H1 (cell line): ENCODE measurements at regions not wholly inside any gene's neighbourhood (a gene's known extent, or its start where the extent isn't known, plus 50 kb on each side); places are given as distances from the start of the nearest gene placed in this dataset.

Source experiments
- CTCF ChIA-PET: fragments of 300-600 bp; sonication (Branson Sonifier 250); formaldehyde crosslinking; loops from one replicate; lab custom pipeline; 2021; ENCODE audit not compliant: partially characterized antibody; lab: Charles Lee
- POLR2A ChIA-PET: fragments of 300-600 bp; sonication (Branson Sonifier 250); formaldehyde crosslinking; loops from one replicate; lab custom pipeline; 2021; ENCODE audit warnings: inconsistent platforms; ENCODE audit not compliant: partially characterized antibody; lab: Charles Lee
- DNase-seq, 2 experiments: peaks; one replicate each; pipeline versions ENCODE4 v3.0.0 to v3.0.0-alpha.2; 2010 to 2022; ENCODE audit warnings: low spot score in 2 of 2, low read depth in 1 of 2, mixed read lengths in 1 of 2
- FAIRE-seq: peaks from 2 replicates; lab custom pipeline; 2011; peaks lifted over from hg19 to GRCh38; lab: Jason Lieb, UNC
- H2AFZ ChIP-seq: 2 replicates; pipeline ENCODE4 v1.8.1; 2012; ENCODE audit warnings: low read length, inconsistent platforms
- H2AK5ac ChIP-seq: 2 replicates; pipeline ENCODE4 v1.6.1; 2013; ENCODE audit warnings: low read depth, low read length
- H2BK120ac ChIP-seq: replicated peaks from 2 replicates; pipeline ENCODE3; 2013; ENCODE audit warnings: low read depth, low read length, inconsistent platforms
- H2BK12ac ChIP-seq: 2 replicates; pipeline ENCODE4 v1.6.1; 2013; ENCODE audit warnings: low read depth, low read length
- H2BK15ac ChIP-seq: 2 replicates; pipeline ENCODE4 v1.6.1; 2013; ENCODE audit warnings: low read length
- H2BK20ac ChIP-seq: 2 replicates; pipeline ENCODE4 v1.6.1; 2013; ENCODE audit warnings: low read length
- H2BK5ac ChIP-seq: 2 replicates; pipeline ENCODE4 v1.6.1; 2013; ENCODE audit warnings: low read depth, low read length
- H3K14ac ChIP-seq: 2 replicates; pipeline ENCODE4 v1.6.1; 2013; ENCODE audit warnings: inconsistent platforms; ENCODE audit not compliant: insufficient read length
- H3K18ac ChIP-seq: 2 replicates; pipeline ENCODE4 v1.6.1; 2013; ENCODE audit warnings: low read length; ENCODE audit errors: extremely low read depth
- H3K23ac ChIP-seq: 2 replicates; pipeline ENCODE4 v1.6.1; 2013; ENCODE audit warnings: inconsistent platforms; ENCODE audit not compliant: insufficient read length
- H3K23me2 ChIP-seq: 2 replicates; pipeline ENCODE4 v1.6.1; 2013; ENCODE audit warnings: low read depth, low read length
- H3K27ac ChIP-seq: 2 replicates; pipeline ENCODE4 v1.6.1; 2011; ENCODE audit warnings: low read depth, low read length, inconsistent platforms
- H3K27me3 ChIP-seq, 4 experiments: replicated peaks in 1 of 4; 1 replicate in 1 of 4; 2 replicates in 3 of 4; pipeline versions ENCODE4 v1.6.1 to v1.8.1; 2011 to 2013; ENCODE audit warnings: low read length in 3 of 4, mild to moderate bottlenecking in 3 of 4, inconsistent platforms in 2 of 4, mixed read lengths in 2 of 4, moderate library complexity in 1 of 4; ENCODE audit not compliant: control insufficient read depth in 3 of 4, insufficient read depth in 3 of 4; ENCODE audit errors: extremely low read depth in 1 of 4
- H3K36me3 ChIP-seq, 4 experiments: 2 replicates each; pipeline versions ENCODE4 v1.6.1 to v1.8.1; 2011 to 2013; ENCODE audit warnings: mild to moderate bottlenecking in 4 of 4, low read length in 3 of 4, moderate library complexity in 2 of 4, control low read depth in 1 of 4, inconsistent platforms in 1 of 4; ENCODE audit not compliant: insufficient read depth in 4 of 4, control insufficient read depth in 2 of 4
- H3K4ac ChIP-seq: replicated peaks from 2 replicates; pipeline ENCODE3; 2013; ENCODE audit warnings: low read length, low read depth, mixed read lengths, inconsistent platforms; ENCODE audit not compliant: insufficient read length
- H3K4me1 ChIP-seq, 4 experiments: replicated peaks in 1 of 4; 1 replicate in 1 of 4; 2 replicates in 3 of 4; pipeline versions ENCODE4 v1.6.1 to v1.8.1; 2011 to 2013; ENCODE audit warnings: low read length in 3 of 4, inconsistent platforms in 2 of 4, mixed read lengths in 1 of 4; ENCODE audit not compliant: insufficient read depth in 4 of 4, control insufficient read depth in 3 of 4
- H3K4me2 ChIP-seq, 2 experiments: 2 replicates each; pipeline versions ENCODE4 v1.6.1 to v1.8.1; 2011 to 2013; ENCODE audit warnings: low read depth in 2 of 2, low read length in 2 of 2, control low read depth in 1 of 2, inconsistent platforms in 1 of 2, mild to moderate bottlenecking in 1 of 2; ENCODE audit not compliant: insufficient read depth in 1 of 2
- H3K4me3 ChIP-seq, 4 experiments: fragments of 200-600, 300-600 bp in 1 of 4; sonication (generic), shearing (Covaris generic), sonication (Bioruptor Twin) in 1 of 4; 2 replicates each; pipeline versions ENCODE4 v1.5.1 to v1.8.1; 2011 to 2016; ENCODE audit warnings: low read length in 4 of 4, low read depth in 3 of 4, control low read depth in 2 of 4, inconsistent platforms in 2 of 4, mild to moderate bottlenecking in 2 of 4, mixed read lengths in 1 of 4, moderate library complexity in 1 of 4; ENCODE audit not compliant: insufficient read depth in 2 of 4; ENCODE audit errors: extremely low read depth in 1 of 4
- H3K56ac ChIP-seq: replicated peaks from 2 replicates; pipeline ENCODE3; 2013; ENCODE audit warnings: low read depth, mild to moderate bottlenecking, mixed read lengths, low read length, inconsistent platforms; ENCODE audit not compliant: insufficient read length
- H3K79me1 ChIP-seq: 2 replicates; pipeline ENCODE4 v1.6.1; 2013; ENCODE audit warnings: low read depth, low read length, control low read depth
- H3K79me2 ChIP-seq, 2 experiments: 2 replicates each; pipeline versions ENCODE4 v1.6.1 to v1.8.1; 2012 to 2013; ENCODE audit warnings: low read length in 2 of 2, mild to moderate bottlenecking in 2 of 2, inconsistent platforms in 1 of 2; ENCODE audit not compliant: insufficient read depth in 2 of 2, control insufficient read depth in 1 of 2
- H3K9ac ChIP-seq, 4 experiments: replicated peaks in 1 of 4; 1 replicate in 1 of 4; 2 replicates in 3 of 4; pipeline versions ENCODE4 v1.6.1 to v1.8.1; 2011 to 2013; ENCODE audit warnings: low read depth in 3 of 4, low read length in 3 of 4, control low read depth in 2 of 4, mild to moderate bottlenecking in 2 of 4, moderate library complexity in 2 of 4, inconsistent platforms in 1 of 4; ENCODE audit errors: extremely low read depth in 1 of 4
- H3K9me3 ChIP-seq, 2 experiments: 2 replicates each; pipeline versions ENCODE4 v1.6.1 to v1.8.1; 2012 to 2013; ENCODE audit warnings: mild to moderate bottlenecking in 2 of 2, moderate library complexity in 2 of 2, control low read depth in 1 of 2, inconsistent platforms in 1 of 2, low read depth in 1 of 2, low read length in 1 of 2, mixed read lengths in 1 of 2; ENCODE audit not compliant: insufficient read depth in 2 of 2
- H4K20me1 ChIP-seq, 2 experiments: replicated peaks in 1 of 2; 2 replicates each; pipeline versions ENCODE3 to v1.8.1; 2011 to 2013; ENCODE audit warnings: inconsistent platforms in 2 of 2, low read length in 2 of 2, mild to moderate bottlenecking in 1 of 2; ENCODE audit not compliant: insufficient read depth in 2 of 2, control insufficient read depth in 1 of 2
- H4K5ac ChIP-seq: 2 replicates; pipeline ENCODE4 v1.6.1; 2013; ENCODE audit warnings: low read length, low read depth, mixed read lengths, inconsistent platforms; ENCODE audit not compliant: insufficient read length
- H4K8ac ChIP-seq: 2 replicates; pipeline ENCODE4 v1.8.0; 2013; ENCODE audit warnings: mild to moderate bottlenecking, moderate library complexity, low read length, inconsistent platforms; ENCODE audit not compliant: insufficient read depth; ENCODE audit errors: extremely low read depth
- H4K91ac ChIP-seq: replicated peaks from 2 replicates; pipeline ENCODE3; 2013; ENCODE audit warnings: low read length, mixed read lengths, inconsistent platforms; ENCODE audit not compliant: insufficient read length
- CBX5 ChIP-seq: fragments of 300-800, 300-1000 bp; sonication (generic); IDR thresholded peaks from 2 replicates; pipeline ENCODE4 v1.7.1; 2016; ENCODE audit warnings: antibody characterized with exemption, low read length, low read depth
- JUN ChIP-seq: IDR thresholded peaks from 2 replicates; pipeline ENCODE4 v1.6.1; 2011; ENCODE audit warnings: low read depth, mild to moderate bottlenecking, improper control_type of control experiment, low read length
- KDM5A ChIP-seq: fragments of 200-600 bp; IDR thresholded peaks from 2 replicates; pipeline ENCODE4 v1.7.1; 2012; ENCODE audit warnings: mild to moderate bottlenecking, low read length, inconsistent platforms, mixed read lengths
- POU5F1 ChIP-seq: IDR thresholded peaks from 2 replicates; pipeline ENCODE4 v1.6.1; 2011; ENCODE audit warnings: low read depth, mild to moderate bottlenecking, low read length, moderate library complexity
- RFX5 ChIP-seq: IDR thresholded peaks from 2 replicates; pipeline ENCODE4 v1.6.1; 2011; ENCODE audit warnings: low read depth, low read length, improper control_type of control experiment, borderline replicate concordance
- SAP30 ChIP-seq: fragments of 300-600 bp; sonication (generic); IDR thresholded peaks from 2 replicates; pipeline ENCODE4 v1.7.1; 2012; ENCODE audit warnings: low read length, moderate library complexity, mild to moderate bottlenecking, inconsistent platforms; ENCODE audit not compliant: insufficient read depth, insufficient replicate concordance
- SIN3A ChIP-seq, 2 experiments: IDR thresholded peaks in 1 of 2; conservative IDR thresholded peaks in 1 of 2; 2 replicates each; pipeline ENCODE4 v1.6.1; 2011 to 2012; ENCODE audit warnings: low read length in 2 of 2, improper control_type of control experiment in 1 of 2, low read depth in 1 of 2, mild to moderate bottlenecking in 1 of 2
- SP1 ChIP-seq: IDR thresholded peaks from 2 replicates; pipeline ENCODE4 v1.6.1; 2011; ENCODE audit warnings: low read depth, low read length
- SP2 ChIP-seq: IDR thresholded peaks from 2 replicates; pipeline ENCODE4 v1.6.1; 2012; ENCODE audit warnings: mild to moderate bottlenecking, low read length, inconsistent platforms
- TAF1 ChIP-seq: IDR thresholded peaks from 2 replicates; pipeline ENCODE4 v1.6.1; 2011; ENCODE audit warnings: mild to moderate bottlenecking, low read depth, low read length
- YY1 ChIP-seq: IDR thresholded peaks from 2 replicates; pipeline ENCODE4 v1.6.1; 2011; ENCODE audit warnings: low read depth, mild to moderate bottlenecking, low read length
- TF ChIP-seq, protein P1 (sequence below): IDR thresholded peaks from 2 replicates; pipeline ENCODE4 v1.6.1; 2012; ENCODE audit warnings: low read length, inconsistent platforms
- TF ChIP-seq, protein P2 (sequence below): IDR thresholded peaks from 2 replicates; pipeline ENCODE4 v1.6.1; 2011; ENCODE audit warnings: low read length, improper control_type of control experiment

DNA sequence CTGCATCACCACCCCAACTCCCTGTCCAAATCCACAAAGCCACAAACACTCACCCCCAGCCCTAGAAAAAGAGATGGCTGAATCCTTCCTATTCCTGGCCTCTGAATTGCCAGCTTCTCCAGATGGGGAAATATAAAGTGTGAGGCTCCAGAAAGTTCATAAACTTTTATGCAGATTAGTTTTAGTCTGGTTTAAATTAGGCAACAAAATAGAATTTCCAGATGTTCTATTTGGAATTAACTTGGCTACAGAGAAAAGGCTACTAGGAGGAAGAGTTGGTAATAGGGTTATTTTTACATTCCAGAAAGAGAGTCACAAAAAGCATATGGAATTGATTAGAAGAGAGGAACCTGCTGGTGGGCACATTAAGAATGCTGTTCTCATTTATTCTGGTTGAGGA lies 56.0 kb downstream of the EN1 start:
- FAIRE-seq: no peak
- Histone ChIP-seq H2BK20ac (no peak overlapping the region), H3K9ac (no peak overlapping the region), H2AK5ac (no peak overlapping the region), H3K27me3 (peaks cover 0 to 4% (median 0%) of the 10 kb centered on the region in 4 experiments; a peak in 3 of 7 replicates), H2BK15ac (no peak overlapping the region), H3K23me2 (no peaks in the 10 kb centered on the region), H3K9me3 (no peaks in the 10 kb centered on the region), H3K4ac (no peak overlapping the region), H3K23ac (no peak overlapping the region), H3K27ac (no peak overlapping the region), H3K79me1 (no peaks in the 10 kb centered on the region), H4K91ac (no peak overlapping the region), H4K5ac (no peak overlapping the region), H3K4me1 (no peaks in the 10 kb centered on the region), H3K4me3 (no peak overlapping the region), H3K36me3 (no peaks in the 10 kb centered on the region), H3K79me2 (no peaks in the 10 kb centered on the region), H2BK120ac (no peak overlapping the region), H2BK5ac (no peak overlapping the region), H4K8ac (no peak overlapping the region), H3K4me2 (no peak overlapping the region), H3K14ac (no peak overlapping the region), H4K20me1 (no peaks in the 10 kb centered on the region), H2AFZ (no peak overlapping the region), H3K56ac (no peak overlapping the region), H2BK12ac (no peak overlapping the region), H3K18ac (no peak overlapping the region)
- ChIA-PET POLR2A (interaction anchor here (0.6 to 1.3 kb wide), 2 partner anchors 8 to 182 kb away, joined by 3 to 4 read pairs; no protein-coding TSS in a partner anchor), CTCF (interaction anchor here (1.2 to 1.4 kb wide), 3 partner anchors 12 to 522 kb away, joined by 3 to 4 read pairs (median 3); no protein-coding TSS in a partner anchor)
- DNase-seq: no peak
- no peak for TF ChIP-seq KDM5A
- TF ChIP-seq TAF1: no peak
- no peak for TF ChIP-seq SIN3A (conservative IDR thresholded peaks at IDR 0.05 in 1 of 2, IDR thresholded peaks at IDR 0.05 in 1 of 2; ENCODE audit: low read depth in 1 of 2, low read length in 2 of 2)
- TF ChIP-seq CBX5: no peak
- no peak for TF ChIP-seq YY1
- TF ChIP-seq, protein P1, sequence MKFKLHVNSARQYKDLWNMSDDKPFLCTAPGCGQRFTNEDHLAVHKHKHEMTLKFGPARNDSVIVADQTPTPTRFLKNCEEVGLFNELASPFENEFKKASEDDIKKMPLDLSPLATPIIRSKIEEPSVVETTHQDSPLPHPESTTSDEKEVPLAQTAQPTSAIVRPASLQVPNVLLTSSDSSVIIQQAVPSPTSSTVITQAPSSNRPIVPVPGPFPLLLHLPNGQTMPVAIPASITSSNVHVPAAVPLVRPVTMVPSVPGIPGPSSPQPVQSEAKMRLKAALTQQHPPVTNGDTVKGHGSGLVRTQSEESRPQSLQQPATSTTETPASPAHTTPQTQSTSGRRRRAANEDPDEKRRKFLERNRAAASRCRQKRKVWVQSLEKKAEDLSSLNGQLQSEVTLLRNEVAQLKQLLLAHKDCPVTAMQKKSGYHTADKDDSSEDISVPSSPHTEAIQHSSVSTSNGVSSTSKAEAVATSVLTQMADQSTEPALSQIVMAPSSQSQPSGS: no peak
- TF ChIP-seq POU5F1: no peak
- TF ChIP-seq SAP30: no peak
- no peak for TF ChIP-seq JUN
- TF ChIP-seq SP1: no peak
- no peak for TF ChIP-seq SP2
- TF ChIP-seq RFX5: no peak
- TF ChIP-seq, protein P2, sequence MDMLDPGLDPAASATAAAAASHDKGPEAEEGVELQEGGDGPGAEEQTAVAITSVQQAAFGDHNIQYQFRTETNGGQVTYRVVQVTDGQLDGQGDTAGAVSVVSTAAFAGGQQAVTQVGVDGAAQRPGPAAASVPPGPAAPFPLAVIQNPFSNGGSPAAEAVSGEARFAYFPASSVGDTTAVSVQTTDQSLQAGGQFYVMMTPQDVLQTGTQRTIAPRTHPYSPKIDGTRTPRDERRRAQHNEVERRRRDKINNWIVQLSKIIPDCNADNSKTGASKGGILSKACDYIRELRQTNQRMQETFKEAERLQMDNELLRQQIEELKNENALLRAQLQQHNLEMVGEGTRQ: no peak
